Smooth muscle cell (in vitro differentiated cells): ENCODE measurements at regions not wholly inside any gene's neighbourhood (a gene's known extent, or its start where the extent isn't known, plus 50 kb on each side); places are given as distances from the start of the nearest gene placed in this dataset.

Experiments used
- DNase-seq: peaks from one replicate; lab custom pipeline; 2025; ENCODE audit not compliant: unreplicated experiment; lab: John Stamatoyannopoulos, UW
- H2AFZ ChIP-seq: fragments of 200-600 bp; sonication (generic); 2 replicates; pipeline ENCODE4 v1.6.0; 2016; ENCODE audit warnings: antibody characterized with exemption, low read depth, mild to moderate bottlenecking
- H3F3A ChIP-seq: fragments of 200-600 bp; sonication (generic); 2 replicates; pipeline ENCODE4 v1.6.0; 2017; ENCODE audit warnings: antibody characterized with exemption, low read depth
- H3K27ac ChIP-seq: fragments of 200-600 bp; sonication (generic); 2 replicates; pipeline ENCODE4 v1.5.1; 2016; ENCODE audit warnings: low read depth, mild to moderate bottlenecking
- H3K27me3 ChIP-seq: fragments of 200-600 bp; sonication (generic); 2 replicates; pipeline ENCODE4 v1.6.1; 2016; ENCODE audit warnings: low read depth, mild to moderate bottlenecking
- H3K36me3 ChIP-seq: fragments of 200-600 bp; sonication (generic); 2 replicates; pipeline ENCODE4 v1.5.1; 2016; ENCODE audit warnings: low read depth
- H3K4me1 ChIP-seq: fragments of 200-600 bp; sonication (generic); 2 replicates; pipeline ENCODE4 v1.5.1; 2016; ENCODE audit warnings: low read depth
- H3K4me2 ChIP-seq: fragments of 200-600 bp; sonication (generic); 2 replicates; pipeline ENCODE4 v1.6.0; 2016; ENCODE audit warnings: mild to moderate bottlenecking
- H3K4me3 ChIP-seq: fragments of 200-600 bp; sonication (generic); 2 replicates; pipeline ENCODE4 v1.5.1; 2016; ENCODE audit warnings: mild to moderate bottlenecking
- H3K79me2 ChIP-seq: fragments of 200-600 bp; sonication (generic); 2 replicates; pipeline ENCODE4 v1.6.0; 2016; ENCODE audit warnings: low read depth, mild to moderate bottlenecking
- H3K9ac ChIP-seq: fragments of 200-600 bp; sonication (generic); 2 replicates; pipeline ENCODE4 v1.6.0; 2016; ENCODE audit warnings: low read depth
- H3K9me3 ChIP-seq: fragments of 200-600 bp; sonication (generic); replicated peaks from 2 replicates; pipeline ENCODE4 v1.5.1; 2016; ENCODE audit warnings: low read depth
- H4K20me1 ChIP-seq: fragments of 200-600 bp; sonication (generic); 2 replicates; pipeline ENCODE4 v1.6.0; 2016; ENCODE audit warnings: low read depth
- CTCF ChIP-seq: fragments of 200-600 bp; sonication (generic); IDR thresholded peaks from 2 replicates; pipeline ENCODE4 v1.5.1; 2017; ENCODE audit warnings: borderline replicate concordance, mild to moderate bottlenecking, antibody characterized with exemption; ENCODE audit not compliant: insufficient read depth, poor library complexity, severe bottlenecking
- WGBS: methylation state at CpG from one replicate; pipeline ENCODE4 v1.1.7; 2016; ENCODE audit warnings: low lambda C conversion rate; 5-methylcytosine and 5-hydroxymethylcytosine counted together

GRCh38 chr2:200041639-200042038, 86.3 kb downstream of the MAIP1 start:
- Histone ChIP-seq H3K4me3 (no peak overlapping the region), H3K27ac (peak overlapping the region; percentile 95), H3K36me3 (no peaks in the 10 kb centered on the region), H3K9me3 (no peaks in the 10 kb centered on the region), H4K20me1 (no peaks in the 10 kb centered on the region), H3F3A (peaks cover 26% of the 10 kb centered on the region), H3K4me1 (peaks cover 16% of the 10 kb centered on the region), H3K9ac (peak overlapping the region; percentile 20), H3K4me2 (peak overlapping the region; percentile 34), H3K79me2 (no peaks in the 10 kb centered on the region), H2AFZ (no peak overlapping the region), H3K27me3 (no peaks in the 10 kb centered on the region)
- no peak for DNase-seq
- TF ChIP-seq CTCF = no peak
- WGBS = 42% methylated on average over 2 of the region's 2 CpGs

- no peak for TF ChIP-seq CTCF
- H3K79me2 ChIP-seq = no peaks in the 10 kb centered on the region
- H3F3A ChIP-seq = peaks cover 26% of the 10 kb centered on the region
- H3K27me3 ChIP-seq = no peaks in the 10 kb centered on the region
- no peaks in the 10 kb centered on the region for H3K36me3 ChIP-seq
- H3K4me3 ChIP-seq = no peak overlapping the region
- H3K9me3 ChIP-seq = no peaks in the 10 kb centered on the region
- DNase-seq = no peak
- no peaks in the 10 kb centered on the region for H4K20me1 ChIP-seq
- H3K4me2 ChIP-seq = peak overlapping the region; percentile 73
- H2AFZ ChIP-seq = no peak overlapping the region
- H3K9ac ChIP-seq = peak overlapping the region; percentile 57
- H3K27ac ChIP-seq = peak overlapping the region; percentile 95
- H3K4me1 ChIP-seq = peaks cover 16% of the 10 kb centered on the region
These were observed 86.8 kb downstream of the MAIP1 start for GRCh38 chr2:200042102-200042735.

- H4K20me1 ChIP-seq = no peaks in the 10 kb centered on the region
- peaks cover 16% of the 10 kb centered on the region for H3K4me1 ChIP-seq
- H3K79me2 ChIP-seq = no peaks in the 10 kb centered on the region
- peak overlapping the region; percentile 95 for H3K27ac ChIP-seq
- no peak overlapping the region for H2AFZ ChIP-seq
- H3K4me2 ChIP-seq = peak overlapping the region; percentile 73
- no peaks in the 10 kb centered on the region for H3K36me3 ChIP-seq
- peaks cover 26% of the 10 kb centered on the region for H3F3A ChIP-seq
- no peak overlapping the region for H3K4me3 ChIP-seq
- TF ChIP-seq CTCF = no peak
- DNase-seq = no peak
- H3K27me3 ChIP-seq = no peaks in the 10 kb centered on the region
- H3K9me3 ChIP-seq = no peaks in the 10 kb centered on the region
- peak overlapping the region; percentile 57 for H3K9ac ChIP-seq
These were observed 87.6 kb downstream of the MAIP1 start for GRCh38 chr2:200042944-200043343.

DNA sequence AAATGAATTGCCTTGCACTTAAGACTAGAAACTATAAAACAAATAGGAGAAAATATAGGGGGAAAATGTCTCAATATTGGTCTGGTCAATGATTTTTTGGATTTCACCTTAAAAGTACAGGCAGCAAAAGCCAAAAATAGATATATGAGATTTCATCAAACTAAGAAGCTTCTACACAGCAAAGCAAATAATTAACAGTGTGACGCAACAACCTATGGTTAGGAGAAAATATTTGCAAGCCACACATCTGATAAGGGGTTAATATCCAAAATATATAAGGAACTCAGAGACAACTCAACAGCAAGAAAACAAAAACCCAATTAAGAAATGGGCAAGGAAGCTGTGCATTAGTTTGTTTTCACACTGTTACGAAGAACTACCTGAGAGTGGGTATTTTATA, 89.1 kb downstream of the MAIP1 start:
- Histone ChIP-seq H3K4me1 (peaks cover 16% of the 10 kb centered on the region), H3K27ac (no peak overlapping the region), H3K4me2 (no peak overlapping the region), H3K36me3 (no peaks in the 10 kb centered on the region), H3K27me3 (no peaks in the 10 kb centered on the region), H4K20me1 (no peaks in the 10 kb centered on the region), H3K79me2 (no peaks in the 10 kb centered on the region), H3K4me3 (no peak overlapping the region), H3K9ac (no peak overlapping the region), H3F3A (peaks cover 26% of the 10 kb centered on the region), H2AFZ (no peak overlapping the region), H3K9me3 (no peaks in the 10 kb centered on the region)
- no peak for DNase-seq
- WGBS = 93% methylated on average over 2 of the region's 2 CpGs
- no peak for TF ChIP-seq CTCF
